SK-N-SH (cell line): ENCODE measurements at regions not wholly inside any gene's neighbourhood (a gene's known extent, or its start where the extent isn't known, plus 50 kb on each side); places are given as distances from the start of the nearest gene placed in this dataset.

Experiments used
- CTCF ChIA-PET: fragments of 300-600, 350-600 bp; formaldehyde crosslinking; extraction: SDS; loops from one replicate; lab custom pipeline; 2021; lab: Yijun Ruan, JAX
- POLR2A ChIA-PET: fragments of 350-600 bp; sonication (Branson Sonifier 250); formaldehyde crosslinking; extraction: SDS; loops from one replicate; lab custom pipeline; 2020; ENCODE audit warnings: antibody characterized with exemption, inconsistent platforms; lab: Yijun Ruan, JAX
- DNase-seq: peaks from one replicate; pipeline ENCODE4 v3.0.0; 2012
- H2AFZ ChIP-seq: fragments of 200-600 bp; sonication (generic); 2 replicates; pipeline ENCODE4 v1.8.1; 2016; ENCODE audit warnings: antibody characterized with exemption, mild to moderate bottlenecking, low read depth
- H3F3A ChIP-seq: fragments of 200-600 bp; sonication (generic); replicated peaks from 2 replicates; pipeline ENCODE3; 2016; ENCODE audit warnings: antibody characterized with exemption, mild to moderate bottlenecking; ENCODE audit not compliant: insufficient read depth
- H3K27ac ChIP-seq, 2 experiments: fragments of 200-500 bp in 1 of 2; fragments of 200-600 bp in 1 of 2; sonication (Bioruptor generic) in 1 of 2; sonication (generic), shearing (Covaris generic) in 1 of 2; 2 replicates each; pipeline versions ENCODE4 v1.5.1 to v1.6.1; 2014 to 2016; ENCODE audit warnings: low read depth in 2 of 2, inconsistent platforms in 1 of 2, low read length in 1 of 2, mild to moderate bottlenecking in 1 of 2, mixed read lengths in 1 of 2
- H3K27me3 ChIP-seq: fragments of 200-600 bp; sonication (generic), shearing (Covaris generic); 2 replicates; pipeline ENCODE4 v1.6.1; 2016; ENCODE audit warnings: mixed run types; ENCODE audit not compliant: insufficient read depth
- H3K36me3 ChIP-seq, 2 experiments: fragments of 200-500 bp in 1 of 2; fragments of 200-600 bp in 1 of 2; sonication (Bioruptor generic) in 1 of 2; sonication (generic) in 1 of 2; replicated peaks in 1 of 2; 2 replicates each; pipeline versions ENCODE3 to v1.5.1; 2014 to 2016; ENCODE audit warnings: low read length in 1 of 2, mild to moderate bottlenecking in 1 of 2; ENCODE audit not compliant: insufficient read depth in 2 of 2, control insufficient read depth in 1 of 2
- H3K4me1 ChIP-seq, 2 experiments: fragments of 200-500 bp in 1 of 2; fragments of 200-600 bp in 1 of 2; sonication (Bioruptor generic) in 1 of 2; sonication (generic), shearing (Covaris generic) in 1 of 2; 2 replicates each; pipeline versions ENCODE4 v1.5.1 to v1.6.1; 2014 to 2016; ENCODE audit warnings: low read depth in 1 of 2, low read length in 1 of 2, mixed run types in 1 of 2; ENCODE audit not compliant: insufficient read depth in 2 of 2, control insufficient read depth in 1 of 2
- H3K4me2 ChIP-seq: fragments of 200-600 bp; sonication (generic), shearing (Covaris generic); 2 replicates; pipeline ENCODE4 v1.6.1; 2017; ENCODE audit warnings: mixed run types
- H3K4me3 ChIP-seq, 2 experiments: fragments of 200-500 bp in 1 of 2; fragments of 200-600 bp in 1 of 2; sonication (Bioruptor generic) in 1 of 2; sonication (generic), shearing (Covaris generic) in 1 of 2; 2 replicates each; pipeline versions ENCODE4 v1.5.1 to v1.8.1; 2014 to 2016; ENCODE audit warnings: low read depth in 2 of 2, inconsistent platforms in 1 of 2, low read length in 1 of 2, mild to moderate bottlenecking in 1 of 2, mixed read lengths in 1 of 2, moderate library complexity in 1 of 2
- H3K79me2 ChIP-seq: fragments of 200-600 bp; sonication (generic); 2 replicates; pipeline ENCODE4 v1.8.1; 2017; ENCODE audit warnings: mild to moderate bottlenecking; ENCODE audit not compliant: insufficient read depth
- H3K9ac ChIP-seq: fragments of 200-600 bp; sonication (generic); 2 replicates; pipeline ENCODE4 v1.6.1; 2017; ENCODE audit warnings: mixed run types
- H3K9me2 ChIP-seq: fragments of 200-600 bp; sonication (generic); 2 replicates; pipeline ENCODE4 v1.6.1; 2017; ENCODE audit warnings: mixed run types
- H3K9me3 ChIP-seq: fragments of 200-600 bp; sonication (generic); 2 replicates; pipeline ENCODE4 v1.6.1; 2017; ENCODE audit warnings: mixed run types, mild to moderate bottlenecking, moderate library complexity
- H4K20me1 ChIP-seq: fragments of 200-600 bp; sonication (generic); 2 replicates; pipeline ENCODE4 v1.6.1; 2017; ENCODE audit warnings: mild to moderate bottlenecking, mixed run types; ENCODE audit not compliant: insufficient read depth
- CHD2 ChIP-seq: fragments of 150-350 bp; IDR thresholded peaks from 2 replicates; pipeline ENCODE4 v1.6.1; 2018; ENCODE audit warnings: low read length; ENCODE audit not compliant: partially characterized antibody
- ELF1 ChIP-seq: IDR thresholded peaks from 2 replicates; pipeline ENCODE4 v1.4.0; 2012
- IRF3 ChIP-seq: fragments of 150-350 bp; IDR thresholded peaks from 2 replicates; pipeline ENCODE4 v1.6.1; 2016; ENCODE audit warnings: mild to moderate bottlenecking, low read depth, low read length
- JUND ChIP-seq: IDR thresholded peaks from 2 replicates; pipeline ENCODE4 v1.4.0; 2012
- MXI1 ChIP-seq: IDR thresholded peaks from 2 replicates; pipeline ENCODE4 v1.6.1; 2012; ENCODE audit warnings: mild to moderate bottlenecking, low read depth, low read length, improper control_type of control experiment
- NRF1 ChIP-seq: IDR thresholded peaks from 2 replicates; pipeline ENCODE4 v1.6.1; 2012; ENCODE audit warnings: low read depth, mild to moderate bottlenecking, low read length
- PBX3 ChIP-seq: IDR thresholded peaks from 2 replicates; pipeline ENCODE4; 2012
- RCOR1 ChIP-seq: fragments of 150-350 bp; IDR thresholded peaks from 2 replicates; pipeline ENCODE4 v1.6.1; 2017; ENCODE audit warnings: antibody characterized with exemption, low read length
- RFX5 ChIP-seq: IDR thresholded peaks from 2 replicates; pipeline ENCODE4 v1.6.1; 2012; ENCODE audit warnings: mild to moderate bottlenecking, improper control_type of control experiment, low read length
- RXRA ChIP-seq: IDR thresholded peaks from 2 replicates; pipeline ENCODE4 v1.4.0; 2012; ENCODE audit warnings: low read depth, mild to moderate bottlenecking, borderline replicate concordance
- SIN3A ChIP-seq: IDR thresholded peaks from 2 replicates; pipeline ENCODE4 v1.6.1; 2012; ENCODE audit warnings: low read depth, mild to moderate bottlenecking, low read length, moderate library complexity, borderline replicate concordance
- USF2 ChIP-seq: fragments of 150-350 bp; IDR thresholded peaks from 2 replicates; pipeline ENCODE4 v1.6.1; 2017; ENCODE audit warnings: antibody characterized with exemption, low read length, low read depth, borderline replicate concordance
- ZBTB33 ChIP-seq: IDR thresholded peaks from 2 replicates; pipeline ENCODE4 v1.4.0; 2012; ENCODE audit warnings: low read depth, borderline replicate concordance
- WGBS: methylation state at CpG from one replicate; pipeline ENCODE4 v1.1.6; 2017; ENCODE audit warnings: low lambda C conversion rate; 5-methylcytosine and 5-hydroxymethylcytosine counted together

GRCh38 chr1:81409262-81409661 is 391.5 kb upstream of the ADGRL2 start (continued):
- TF ChIP-seq ZBTB33 (no peak), MXI1 (no peak), NRF1 (no peak), IRF3 (no peak), CHD2 (no peak)

- ChIA-PET POLR2A (no interaction called here), CTCF (interaction anchor here (1.1 to 1.4 kb wide), 2 partner anchors 12 to 18 kb away, joined by 3 read pairs; no protein-coding TSS in a partner anchor)
- Histone ChIP-seq H4K20me1 (no peaks in the 10 kb centered on the region), H3K4me2 (no peak overlapping the region), H3K79me2 (no peaks in the 10 kb centered on the region), H3K36me3 (no peaks in the 10 kb centered on the region), H3K9me3 (no peaks in the 10 kb centered on the region), H3K27ac (no peak overlapping the region), H3K9ac (no peak overlapping the region), H2AFZ (no peak overlapping the region), H3K4me3 (no peak overlapping the region), H3F3A (no peaks in the 10 kb centered on the region), H3K9me2 (no peaks in the 10 kb centered on the region), H3K4me1 (peaks cover 0 to 18% of the 10 kb centered on the region in 2 experiments; a peak in 2 of 4 replicates), H3K27me3 (no peaks in the 10 kb centered on the region)
- TF ChIP-seq ELF1, result no peak
- TF ChIP-seq JUND, result no peak
- no peak for TF ChIP-seq SIN3A
- no peak for TF ChIP-seq RCOR1
- no peak for TF ChIP-seq CHD2
- TF ChIP-seq RFX5, result no peak
- TF ChIP-seq PBX3, result no peak
- no peak for TF ChIP-seq USF2
- TF ChIP-seq RXRA, result no peak
- no peak for DNase-seq
- WGBS, result 79% methylated on average over 6 of the region's 6 CpGs
Measured at GRCh38 chr1:81408419-81408818, 392.3 kb upstream of the ADGRL2 start.
